ENCODE measurements at regions not wholly inside any gene's neighbourhood (a gene's known extent, or its start where the extent isn't known, plus 50 kb on each side); places are given as distances from the start of the nearest gene placed in this dataset.
"Not testable (repeated sequence)": the region's sequence is repeated elsewhere in the genome, so short reads cannot be mapped to it uniquely, and the experiment has no call there.

DNA sequence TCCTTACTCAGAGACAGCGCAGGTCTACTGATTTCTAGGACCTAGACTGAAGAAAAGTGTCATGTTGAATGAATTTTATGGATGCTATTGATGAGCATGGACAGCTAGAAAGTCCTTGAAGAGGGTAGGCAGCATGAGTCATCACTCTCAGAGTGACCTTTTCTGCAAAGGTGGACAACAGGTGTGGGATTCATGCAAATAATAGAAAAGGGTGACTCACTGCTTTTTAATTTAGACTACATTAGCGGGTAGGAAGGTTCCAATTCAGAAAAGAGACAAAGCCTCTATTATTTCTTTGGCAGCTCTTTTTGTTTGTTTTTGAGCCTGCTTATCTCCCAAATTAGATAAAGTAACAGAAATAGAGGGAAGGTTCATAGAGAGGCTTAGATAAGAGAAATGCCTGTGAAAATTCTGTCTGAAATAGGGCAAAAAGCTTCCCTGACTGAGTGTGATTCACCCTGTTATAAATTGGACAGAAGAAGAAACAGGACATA lies 191.4 kb downstream of the TENT5A start:
- DNase-seq: no peak

DNA sequence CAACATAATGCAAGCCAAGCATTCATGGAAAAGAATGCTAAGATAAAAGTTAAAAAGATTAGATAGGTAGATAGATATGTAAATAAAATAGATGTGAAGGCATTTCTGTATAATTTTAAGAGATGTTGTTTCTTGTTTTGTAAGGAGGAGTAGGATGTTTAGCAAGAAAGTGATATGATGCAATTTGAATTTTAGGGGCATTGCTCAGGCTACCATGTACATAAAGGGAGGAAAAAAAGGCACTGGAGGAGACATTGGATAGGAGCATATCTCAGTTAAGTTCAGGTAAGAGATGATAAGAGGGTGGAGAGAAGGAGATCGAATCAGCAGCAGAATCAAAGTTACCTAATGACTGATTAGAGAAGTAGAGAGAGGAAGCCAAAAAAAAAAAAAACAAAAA lies 194.7 kb downstream of the TENT5A start:
- DNase-seq: no peak

DNA sequence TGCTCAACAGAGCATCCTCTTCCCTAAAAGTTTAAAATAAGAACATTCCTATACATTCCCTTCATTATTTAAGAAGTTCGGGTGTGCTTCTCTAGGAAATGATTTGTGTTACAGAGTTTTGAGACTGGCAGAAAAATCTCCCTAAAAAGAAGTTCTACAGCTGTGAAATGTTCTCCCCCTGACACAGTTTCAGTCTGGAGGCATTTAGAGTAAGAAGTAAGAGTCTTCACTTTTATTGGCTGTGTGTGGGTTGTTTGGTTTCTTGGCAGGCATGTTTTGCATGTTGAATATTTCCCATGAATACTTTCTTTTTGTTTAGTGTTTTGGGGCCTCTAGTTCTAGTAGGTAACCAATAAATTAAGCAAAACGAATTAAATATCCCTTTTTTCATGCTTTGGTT lies 195.9 kb downstream of the TENT5A start:
- DNase-seq: no peak

DNA sequence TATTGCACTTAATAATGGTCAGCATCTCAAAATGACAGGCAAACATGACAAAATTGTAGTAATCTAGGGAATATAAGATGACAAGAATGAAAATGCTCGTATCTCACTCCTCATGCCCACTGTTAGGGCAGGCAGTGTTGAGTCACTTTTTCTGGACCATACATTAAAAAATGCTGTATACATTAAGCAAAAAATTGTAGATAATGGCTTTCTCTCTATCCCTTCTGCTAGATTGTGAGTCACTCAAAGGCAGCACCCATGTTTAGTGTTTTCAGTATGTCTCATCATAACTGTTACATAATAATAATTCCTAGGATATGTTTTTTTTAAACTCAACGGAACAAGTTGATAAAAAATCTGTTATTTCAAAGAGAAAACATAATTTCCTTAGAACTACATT lies 199.3 kb downstream of the TENT5A start:
- DNase-seq: no peak

DNA sequence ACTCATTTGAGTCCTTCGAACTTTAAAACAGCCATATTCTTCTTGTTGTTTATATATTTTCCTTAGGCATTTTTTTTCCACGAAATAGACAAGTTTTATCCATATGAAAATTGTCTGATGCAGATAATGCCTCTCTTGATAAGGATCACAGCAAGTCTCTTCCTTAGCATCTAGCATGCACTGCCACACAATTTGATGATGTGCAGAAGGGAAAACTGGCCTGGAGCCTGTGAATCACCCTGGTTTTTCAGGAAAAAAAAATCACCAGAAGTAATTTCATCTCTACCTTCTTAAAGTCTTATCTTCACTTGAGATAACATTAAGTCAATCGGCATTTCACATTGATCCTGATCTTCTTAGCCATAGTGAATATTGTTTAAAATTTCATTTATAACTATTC lies 199.8 kb downstream of the TENT5A start:
- no peak for DNase-seq

DNA sequence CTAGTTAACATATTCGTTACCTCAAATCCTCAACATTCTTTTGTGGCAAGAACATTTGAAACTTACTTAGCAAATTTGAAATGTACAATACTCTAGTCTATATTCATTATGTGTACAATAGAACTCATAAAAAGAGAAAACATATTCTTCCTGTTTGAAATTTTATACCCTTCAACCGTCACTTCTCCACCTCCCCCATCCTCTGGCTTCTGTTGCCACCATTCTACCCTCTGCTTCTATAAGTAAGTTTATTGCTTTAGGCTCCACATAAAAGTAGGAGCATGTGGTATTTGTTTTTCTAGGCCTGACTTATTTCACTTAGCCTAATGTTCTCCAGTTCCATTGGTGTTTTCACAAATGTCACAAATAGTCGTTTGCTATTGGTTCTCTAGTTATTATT lies 205.3 kb downstream of the TENT5A start:
- DNase-seq: no peak

DNA sequence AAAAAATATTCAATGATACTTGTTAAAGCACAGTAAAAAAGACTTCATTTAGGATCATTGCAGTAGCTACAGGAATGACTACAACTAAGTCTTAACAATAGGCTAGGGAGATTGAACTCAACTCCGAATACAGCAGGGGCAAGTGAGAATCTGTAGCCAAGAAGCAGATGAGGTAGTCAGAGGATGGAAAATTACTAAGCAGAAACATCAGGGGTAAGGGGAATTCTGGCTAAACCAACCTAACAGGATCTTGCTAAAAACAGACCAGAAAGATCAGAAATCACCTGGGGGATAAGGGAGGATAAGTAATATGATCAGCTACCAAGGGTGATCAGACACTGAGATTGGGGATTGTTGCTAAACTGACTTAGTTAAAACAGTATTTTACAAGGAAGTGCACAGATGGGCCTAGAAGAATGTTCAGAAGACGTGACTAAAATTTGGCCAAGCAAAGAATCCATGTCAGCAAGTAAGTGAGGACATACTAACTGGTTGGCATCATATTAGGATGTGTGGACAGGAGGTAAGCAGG lies 217.5 kb downstream of the TENT5A start:
- DNase-seq: no peak

DNA sequence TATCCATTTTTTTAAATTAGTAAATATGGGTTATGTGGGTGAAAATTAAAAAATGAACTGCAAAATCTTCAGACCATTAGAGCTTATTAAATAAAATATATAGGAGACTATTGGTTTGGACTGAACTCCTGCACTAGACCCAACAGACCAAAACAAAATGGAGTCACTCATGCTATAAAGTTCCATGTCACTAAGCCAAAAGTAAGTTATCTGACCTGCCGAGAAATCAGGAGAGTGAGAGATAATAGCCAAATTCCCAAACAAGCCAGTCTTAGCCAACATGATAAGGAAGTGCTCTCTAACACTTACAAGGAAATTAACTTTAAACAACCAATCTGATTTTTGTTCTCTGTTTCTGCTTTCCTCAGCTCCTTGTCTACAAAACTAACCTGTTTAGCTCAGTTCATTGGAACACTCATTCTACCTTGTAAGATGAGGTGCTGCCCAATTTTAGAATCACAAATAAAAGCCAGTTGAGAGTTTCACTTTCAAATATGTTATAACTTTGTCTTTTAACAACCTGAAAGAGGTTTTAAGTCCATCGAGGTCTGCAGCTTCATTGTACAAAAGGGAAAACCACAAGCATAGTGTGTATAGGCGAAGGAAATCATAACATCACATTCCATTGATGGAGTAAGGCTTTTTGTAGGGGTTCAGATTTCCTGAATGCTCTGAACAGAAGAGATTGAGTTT lies 220.5 kb downstream of the TENT5A start:
- DNase-seq: no peak

DNA sequence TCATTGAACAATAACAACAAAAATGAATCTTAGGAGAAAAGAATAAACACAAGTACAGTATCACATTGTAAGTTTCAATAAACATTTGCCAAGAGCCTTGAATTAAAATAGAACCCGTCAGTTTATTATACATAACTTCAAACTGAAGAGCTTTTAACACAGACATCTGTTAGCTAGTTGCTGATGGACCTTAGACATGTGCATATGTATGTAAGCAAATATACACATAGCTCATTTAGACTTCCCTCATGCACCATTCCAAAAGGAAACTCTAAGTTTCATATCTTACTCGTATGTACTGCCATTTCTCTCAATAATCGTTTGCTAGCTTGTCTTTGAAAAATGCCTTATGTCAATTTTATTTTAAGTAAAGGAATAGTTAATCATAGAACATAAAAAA lies 235.0 kb downstream of the TENT5A start:
- DNase-seq: no peak

DNA sequence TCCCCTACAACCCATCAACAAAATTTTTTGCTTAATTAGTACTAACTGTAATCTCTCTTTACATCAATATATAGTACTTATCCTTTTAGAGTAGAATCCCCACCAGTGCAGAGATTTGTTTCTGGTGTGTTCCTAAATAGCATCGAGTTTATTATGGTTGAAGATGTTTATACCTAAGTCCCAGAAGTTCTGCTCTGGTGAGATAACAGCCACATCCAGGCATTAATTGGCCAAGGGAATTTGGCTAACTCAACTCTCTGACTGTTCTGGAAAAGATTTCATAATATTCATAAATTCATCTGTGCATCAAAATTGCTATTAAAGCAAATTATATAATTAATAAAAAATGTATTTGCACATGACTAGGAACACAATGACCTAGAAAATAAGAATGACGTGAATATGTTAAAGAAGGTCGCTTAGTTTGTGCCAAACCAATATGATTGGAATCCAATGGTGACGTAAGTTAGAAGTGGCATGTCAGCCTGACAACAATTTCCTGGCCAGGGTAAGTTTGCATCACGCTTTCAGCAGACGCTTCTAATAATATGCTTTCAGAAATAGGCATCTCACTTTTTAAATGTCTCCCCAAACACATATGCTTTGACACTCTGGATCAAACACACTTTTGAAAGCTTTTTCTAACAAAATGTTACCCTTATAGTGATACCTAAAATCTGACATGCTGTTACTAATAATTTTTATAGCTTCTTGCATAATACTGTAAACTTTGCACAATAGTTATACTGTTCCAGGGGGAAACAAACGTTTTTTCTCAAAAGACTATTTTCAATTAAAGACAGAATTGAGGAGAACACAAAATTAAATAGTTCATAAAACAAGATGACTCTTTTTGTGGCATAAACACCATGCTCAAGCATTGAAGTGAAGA lies 236.7 kb downstream of the TENT5A start:
- no peak for DNase-seq

DNA sequence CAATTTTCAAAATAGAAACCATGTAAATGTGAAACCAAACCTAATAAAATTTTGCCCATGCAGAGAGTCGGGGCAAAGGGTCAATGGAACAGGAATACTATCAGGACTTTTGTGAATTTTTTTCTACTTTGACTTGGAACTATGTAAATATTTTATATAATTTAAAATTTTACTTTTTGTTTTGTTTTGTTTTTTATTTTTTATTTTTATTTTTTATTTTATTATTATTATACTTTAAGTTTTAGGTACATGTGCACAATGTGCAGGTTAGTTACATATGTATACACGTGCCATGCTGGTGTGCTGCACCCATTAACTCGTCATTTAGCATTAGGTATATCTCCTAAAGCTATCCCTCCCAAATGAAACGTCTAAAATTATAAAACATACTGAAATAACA lies 238.3 kb downstream of the TENT5A start:
- DNase-seq: not testable (repeated sequence)

DNA sequence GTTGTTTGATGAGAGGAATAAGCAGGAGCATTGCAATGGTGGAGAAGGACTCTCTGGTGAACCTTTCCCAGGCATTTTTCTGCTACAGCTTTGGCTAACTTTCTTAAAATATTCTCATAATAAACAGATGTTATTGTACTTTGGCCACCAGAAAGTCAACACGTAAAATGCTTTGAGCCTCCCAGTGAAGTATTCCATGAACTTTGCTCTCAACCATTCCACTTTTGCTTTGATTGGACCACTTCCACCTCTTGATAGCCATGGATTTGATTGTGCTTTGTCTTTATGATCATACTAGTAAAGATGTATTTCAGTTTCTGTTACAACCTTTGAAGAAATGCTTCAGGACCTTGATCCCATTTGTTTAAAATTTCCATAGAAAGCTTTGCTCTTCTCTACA lies 241.1 kb downstream of the TENT5A start:
- DNase-seq: no peak

DNA sequence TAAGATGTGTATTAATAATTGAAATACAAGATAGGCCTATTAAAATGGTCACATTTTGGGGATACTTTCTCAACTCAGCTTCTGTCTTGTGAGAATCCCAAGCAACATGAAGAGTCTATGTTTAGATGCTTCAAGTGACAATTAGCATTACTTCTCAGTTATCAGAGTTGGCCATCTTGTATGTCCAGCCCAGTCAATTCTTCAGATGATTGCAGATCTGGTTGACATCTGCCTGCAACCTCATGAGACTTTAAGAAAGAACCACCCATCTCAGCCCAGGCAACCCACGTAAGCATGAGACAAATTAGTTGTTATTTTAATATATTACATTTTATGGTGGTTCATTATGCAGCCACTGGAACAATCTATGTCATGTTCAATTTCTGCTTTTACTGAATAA lies 256.5 kb downstream of the TENT5A start:
- no peak for DNase-seq

DNA sequence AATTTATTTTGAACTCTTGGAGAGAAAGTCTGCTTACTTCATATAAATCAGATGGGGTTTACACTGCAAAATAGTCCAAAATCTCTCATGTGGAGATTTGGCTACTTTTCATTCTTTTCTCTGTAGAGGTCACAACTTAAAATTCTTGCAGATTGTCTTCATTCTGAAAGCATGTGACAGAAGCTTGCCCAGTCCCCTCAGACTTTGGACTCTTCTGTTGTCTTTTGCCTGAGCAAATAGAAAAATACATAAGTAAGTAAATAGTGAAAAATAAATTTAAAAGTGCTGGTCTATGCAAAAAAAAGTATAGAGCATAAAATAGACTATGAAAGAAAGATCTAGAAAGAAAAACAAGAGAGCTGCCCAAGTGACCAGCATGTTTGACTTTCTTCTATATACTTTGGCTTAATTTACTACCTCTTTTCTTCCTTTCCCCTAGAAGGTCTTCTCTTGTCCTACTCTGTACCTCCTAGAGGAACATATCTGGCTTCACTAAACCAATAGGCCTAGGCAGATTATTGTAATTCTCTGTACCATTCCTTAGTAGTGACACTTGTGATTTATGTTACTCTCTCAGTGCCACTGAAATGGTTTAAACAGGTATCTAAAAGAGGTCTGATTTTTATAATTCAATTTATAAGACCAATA lies 260.9 kb downstream of the TENT5A start:
- DNase-seq: no peak

DNA sequence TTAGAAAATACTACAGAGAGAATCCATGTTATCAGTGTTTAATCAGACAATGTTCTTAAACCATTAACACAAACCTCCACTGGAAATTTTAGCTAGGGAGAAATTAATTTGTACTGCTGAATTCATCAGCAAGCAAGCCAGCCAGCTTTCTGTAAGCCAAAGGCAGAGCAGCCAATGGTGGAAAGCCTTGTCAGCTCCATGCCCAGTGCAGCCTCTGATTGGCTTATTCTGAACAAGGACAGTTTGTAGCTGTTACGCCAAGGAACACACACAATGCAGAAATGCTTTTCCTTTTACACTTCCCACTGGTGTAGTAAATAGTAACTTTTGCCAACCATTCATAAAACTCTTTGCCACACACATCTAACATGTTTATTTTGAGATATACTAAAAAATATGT lies 265.0 kb downstream of the TENT5A start:
- no peak for DNase-seq

DNA sequence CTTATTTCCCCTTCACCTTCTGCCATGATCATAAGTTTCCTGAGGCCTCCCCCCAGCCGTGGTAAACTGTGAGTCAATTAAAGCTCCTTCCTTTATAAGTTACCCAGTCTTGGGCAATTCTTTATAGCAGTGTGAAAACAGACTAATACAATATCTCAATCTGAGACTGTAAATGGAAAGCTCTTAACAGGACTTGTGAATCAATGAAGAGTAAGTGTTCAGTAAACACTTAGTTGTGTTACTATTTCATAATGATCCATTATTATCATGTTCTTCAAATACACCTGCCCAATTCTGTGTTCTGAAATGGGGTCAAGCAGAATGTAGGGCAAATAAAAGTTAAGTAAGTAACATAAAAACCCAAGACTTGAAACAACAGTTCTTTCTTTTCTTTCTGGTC lies 266.2 kb downstream of the TENT5A start:
- no peak for DNase-seq

DNA sequence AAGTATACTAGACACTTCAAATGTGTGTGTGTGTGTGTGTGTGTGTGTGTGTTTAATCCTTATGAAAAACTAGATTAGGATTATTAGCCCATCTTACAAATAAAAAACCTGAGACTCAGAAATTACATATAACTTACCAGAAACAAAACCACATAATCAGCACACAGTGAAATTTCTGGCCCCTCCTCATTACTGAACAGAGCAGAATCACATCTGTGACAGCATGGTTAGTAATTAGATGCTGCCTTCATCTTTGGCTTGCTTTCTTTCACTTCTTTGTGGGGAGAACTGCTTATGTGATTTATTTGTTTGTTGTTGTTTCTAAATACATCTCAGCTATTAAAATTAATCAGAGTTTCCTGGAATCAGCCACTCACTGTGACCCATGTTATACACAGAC lies 267.1 kb downstream of the TENT5A start:
- no peak for DNase-seq

DNA sequence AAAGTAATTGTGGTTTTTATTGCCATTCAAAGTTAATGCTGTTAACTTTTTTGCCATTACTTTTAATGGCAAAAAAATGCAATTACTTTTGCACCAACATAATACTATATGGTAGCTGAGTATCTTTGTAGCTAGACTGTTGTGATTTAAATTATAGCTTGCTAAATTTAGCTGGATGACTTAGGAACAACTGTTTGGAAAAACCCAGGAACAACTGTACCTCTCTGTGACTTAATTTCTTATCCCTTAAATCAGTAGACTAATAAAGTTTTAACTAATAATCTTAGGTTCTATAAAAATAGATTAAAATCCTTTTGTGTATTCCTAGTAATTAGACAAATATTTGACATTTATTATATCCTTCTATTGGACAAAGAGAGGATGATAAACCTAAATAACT lies 268.2 kb downstream of the TENT5A start:
- no peak for DNase-seq

DNA sequence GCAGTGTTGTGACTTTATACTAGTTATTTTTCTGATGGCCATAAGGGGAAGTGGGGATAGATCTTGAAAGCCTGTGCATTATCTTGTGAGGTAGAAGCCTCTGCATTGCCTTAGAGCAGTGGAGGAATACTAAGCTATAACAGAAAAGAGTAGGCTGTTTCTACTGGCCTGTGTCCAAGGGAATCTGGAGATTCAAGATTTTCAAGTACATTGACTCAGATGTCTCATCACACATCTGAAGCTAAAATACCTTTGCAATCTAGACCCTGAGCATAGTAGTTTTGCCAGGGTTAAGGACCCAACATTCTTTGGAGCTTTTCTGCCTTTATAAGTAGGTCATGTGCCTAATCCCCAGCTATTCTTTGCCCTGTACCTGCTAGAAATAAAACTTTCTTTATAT lies 272.3 kb downstream of the TENT5A start:
- DNase-seq: no peak

DNA sequence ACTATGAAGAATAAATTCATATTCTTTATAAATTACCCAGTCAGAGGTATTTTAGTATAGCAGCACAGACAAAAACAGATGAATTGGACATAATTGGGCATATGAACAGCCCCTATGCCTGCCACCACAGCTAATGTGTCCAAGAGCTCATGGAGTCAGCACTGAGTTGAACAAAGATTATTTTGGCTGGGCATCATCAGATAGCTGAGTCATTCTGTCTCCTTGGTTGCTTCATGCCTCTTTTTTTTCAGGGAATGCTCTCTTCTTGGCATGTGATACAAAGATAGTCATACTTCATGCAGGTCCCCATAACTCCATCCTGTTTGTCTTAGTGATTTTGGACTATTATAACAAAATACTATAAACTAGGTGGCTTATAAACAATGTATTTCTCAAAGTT lies 275.6 kb downstream of the TENT5A start:
- DNase-seq: no peak

DNA sequence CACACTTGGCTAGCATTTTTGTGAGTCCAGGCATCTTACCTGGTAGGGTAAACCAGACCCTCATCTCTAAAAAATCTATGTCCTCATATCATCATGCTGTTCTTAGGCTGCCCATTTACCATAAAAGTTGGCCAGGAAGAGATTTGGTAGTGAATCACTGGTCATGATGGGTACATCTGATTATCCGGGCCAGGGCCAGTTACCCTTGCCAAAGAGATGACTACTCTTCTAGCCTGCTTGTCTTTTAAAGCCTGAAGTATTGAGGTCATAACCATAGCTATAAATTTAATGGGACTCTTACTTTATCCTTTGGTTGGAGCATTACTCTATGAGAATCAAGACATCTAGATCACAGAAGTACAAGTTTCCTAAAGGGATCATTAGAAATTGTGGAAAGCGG lies 276.8 kb downstream of the TENT5A start:
- DNase-seq: no peak

DNA sequence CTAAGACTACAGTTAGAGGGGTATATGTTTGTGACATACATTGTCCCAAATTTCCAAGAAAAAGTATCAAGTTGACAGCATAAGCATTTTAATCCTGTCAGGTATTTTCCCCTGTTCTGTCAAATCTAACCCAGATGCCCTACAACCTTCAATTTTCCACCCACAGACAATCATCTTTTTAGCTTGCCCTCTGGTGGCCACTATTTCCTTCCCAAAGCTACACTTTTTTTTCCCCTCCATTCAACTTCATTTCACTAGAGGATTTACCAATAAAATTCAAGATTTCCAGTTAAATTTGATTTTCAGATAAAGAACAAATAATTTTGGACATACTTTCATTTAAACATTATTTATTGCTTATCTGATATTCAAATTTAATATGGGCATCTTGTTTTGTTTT lies 286.6 kb downstream of the TENT5A start:
- DNase-seq: no peak

DNA sequence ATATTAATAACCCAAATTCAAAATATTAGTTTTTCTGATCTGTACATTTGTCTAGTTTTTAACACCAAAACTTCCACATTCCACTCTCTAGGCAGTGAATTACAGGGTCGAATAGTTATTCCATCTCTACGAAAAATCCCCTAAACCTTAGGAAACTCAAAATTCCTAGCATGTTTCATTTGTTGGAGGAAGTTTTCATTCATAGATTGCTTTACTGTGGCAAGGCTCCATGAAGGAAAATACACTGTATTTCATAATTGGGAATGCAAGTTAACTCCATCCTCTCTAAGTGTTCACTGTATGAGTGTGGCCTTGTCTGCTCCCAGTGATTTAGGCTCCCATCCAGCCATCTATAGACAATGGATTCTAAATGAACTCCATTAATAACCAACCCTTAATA lies 296.1 kb downstream of the TENT5A start:
- DNase-seq: no peak

DNA sequence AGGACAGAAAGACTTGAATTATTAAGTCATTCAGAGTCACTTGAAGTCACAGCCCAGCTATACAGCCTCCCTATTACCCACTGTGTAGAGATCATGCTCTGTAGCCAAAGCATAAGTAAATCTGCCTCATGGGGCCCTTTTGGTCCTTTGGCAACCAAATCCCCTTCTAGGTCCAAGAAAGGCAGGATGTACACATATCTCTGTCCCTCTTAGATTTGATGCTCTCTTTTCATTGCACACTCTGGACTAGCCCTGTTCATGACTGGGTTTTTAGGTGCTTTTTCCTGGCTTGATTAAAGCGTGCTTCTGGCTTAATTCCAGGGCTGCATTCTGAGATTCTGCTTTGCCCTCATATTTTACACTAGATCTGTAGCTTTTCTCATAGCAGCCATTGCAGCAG lies 296.8 kb downstream of the TENT5A start:
- DNase-seq: no peak

Measured in CD4-positive, alpha-beta T cell treated with Interleukin-10 for 1 hour (primary cell).